ENCODE measurements at regions not wholly inside any gene's neighbourhood (a gene's known extent, or its start where the extent isn't known, plus 50 kb on each side); places are given as distances from the start of the nearest gene placed in this dataset.

DNA sequence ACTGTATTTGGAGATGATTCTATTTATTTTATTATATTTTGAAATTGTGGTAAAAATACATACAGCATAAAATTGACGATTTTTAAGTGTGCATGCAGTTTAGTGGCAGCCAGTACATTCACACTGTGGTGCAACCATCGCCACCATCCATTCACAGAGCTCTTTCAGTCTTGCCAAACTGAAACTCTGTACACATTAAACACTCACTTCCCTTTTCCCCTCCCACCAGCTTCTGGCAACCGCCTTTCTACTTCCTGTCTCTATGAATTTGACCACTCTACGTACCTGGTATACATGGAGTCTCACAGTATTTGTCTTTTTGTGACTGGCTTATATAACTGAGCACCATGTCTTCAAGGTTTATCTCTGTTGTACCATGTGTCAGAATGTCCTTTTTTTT lies 303.3 kb upstream of the ATP10A start:
- Histone ChIP-seq H3K4me1 (no peaks in the 10 kb centered on the region), H3K4me3 (no peak overlapping the region), H3K27me3 (ENCODE audit: low read depth) (peaks cover 21% of the 10 kb centered on the region), H3K27ac (replicated peaks) (no peak overlapping the region), H3K9me3 (replicated peaks) (no peaks in the 10 kb centered on the region), H3K36me3 (no peaks in the 10 kb centered on the region)
- DNase-seq, result no peak
- TF ChIP-seq CTCF (IDR thresholded peaks at IDR 0.05; ENCODE audit: borderline replicate concordance), result no peak
- intact Hi-C loops (cut with micrococcal nuclease), result no loop called here

DNA sequence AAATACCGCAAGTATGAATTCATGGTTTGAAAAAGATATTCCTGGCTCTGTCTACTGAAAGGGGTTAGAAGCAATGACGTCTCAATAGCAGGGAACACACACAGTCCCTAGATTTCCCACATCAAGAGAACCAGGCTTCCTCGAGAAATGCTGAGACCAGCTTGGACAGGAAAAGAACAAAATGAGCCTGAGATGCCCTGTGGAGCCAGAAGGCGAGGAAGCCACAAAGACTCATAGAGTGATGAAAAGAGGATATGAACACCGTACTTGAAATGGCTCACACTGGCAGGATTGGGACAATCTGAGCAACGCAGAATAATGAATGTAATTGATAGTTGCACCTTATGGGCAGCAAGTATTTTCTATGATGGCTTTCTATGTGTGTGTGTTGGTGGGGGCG lies 302.4 kb upstream of the ATP10A start:
- Histone ChIP-seq H3K36me3 (no peaks in the 10 kb centered on the region), H3K4me1 (no peaks in the 10 kb centered on the region), H3K27me3 (ENCODE audit: low read depth) (peaks cover 22% of the 10 kb centered on the region), H3K27ac (replicated peaks) (no peak overlapping the region), H3K9me3 (replicated peaks) (no peaks in the 10 kb centered on the region), H3K4me3 (no peak overlapping the region)
- DNase-seq, result no peak
- TF ChIP-seq CTCF (IDR thresholded peaks at IDR 0.05; ENCODE audit: borderline replicate concordance), result no peak
- intact Hi-C loops (cut with micrococcal nuclease), result no loop called here

GRCh38 chr15:26160343-26160742 lies 297.2 kb upstream of the ATP10A start:
- no peaks in the 10 kb centered on the region for H3K36me3 ChIP-seq
- peaks cover 5% of the 10 kb centered on the region for H3K4me1 ChIP-seq
- peaks cover 22% of the 10 kb centered on the region for H3K27me3 ChIP-seq (ENCODE audit: low read depth)
- no peaks in the 10 kb centered on the region for H3K9me3 ChIP-seq (replicated peaks)
- no peak overlapping the region for H3K4me3 ChIP-seq
- no peak overlapping the region for H3K27ac ChIP-seq (replicated peaks)
- DNase-seq, result no peak
- TF ChIP-seq CTCF (IDR thresholded peaks at IDR 0.05; ENCODE audit: borderline replicate concordance), result no peak
- intact Hi-C loops (cut with micrococcal nuclease), result no loop called here

GRCh38 chr15:26158176-26158575 lies 295.0 kb upstream of the ATP10A start:
- Histone ChIP-seq H3K27ac (replicated peaks) (no peak overlapping the region), H3K9me3 (replicated peaks) (peaks cover 15% of the 10 kb centered on the region), H3K4me1 (peaks cover 5% of the 10 kb centered on the region), H3K36me3 (no peaks in the 10 kb centered on the region), H3K4me3 (no peak overlapping the region), H3K27me3 (ENCODE audit: low read depth) (peaks cover 12% of the 10 kb centered on the region)
- intact Hi-C loops (cut with micrococcal nuclease), result no loop called here
- no peak for DNase-seq
- no peak for TF ChIP-seq CTCF (IDR thresholded peaks at IDR 0.05; ENCODE audit: borderline replicate concordance)

DNA sequence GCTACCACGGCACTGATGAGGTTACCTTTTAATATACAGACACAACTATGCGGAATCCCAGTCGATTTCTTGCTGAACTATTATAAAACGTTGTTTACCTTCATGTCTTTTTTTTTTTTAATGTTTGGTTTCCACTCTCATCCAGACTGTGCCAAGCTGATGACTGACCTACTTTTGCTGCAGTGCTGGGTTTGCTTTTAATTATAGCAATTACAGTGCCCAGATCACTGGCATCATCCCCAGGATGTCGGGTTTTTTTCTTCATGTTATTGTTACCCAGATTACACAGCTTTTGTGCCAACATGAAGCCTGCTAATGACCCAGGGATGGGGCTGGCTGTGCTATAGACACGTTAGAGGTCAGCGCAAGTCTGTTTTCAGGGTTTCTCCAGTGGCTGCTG lies 294.0 kb upstream of the ATP10A start:
- TF ChIP-seq CTCF (IDR thresholded peaks at IDR 0.05; ENCODE audit: borderline replicate concordance), result no peak
- no peak for DNase-seq
- Histone ChIP-seq H3K4me1 (peaks cover 5% of the 10 kb centered on the region), H3K4me3 (no peak overlapping the region), H3K27me3 (ENCODE audit: low read depth) (peaks cover 6% of the 10 kb centered on the region), H3K9me3 (replicated peaks) (peaks cover 19% of the 10 kb centered on the region), H3K27ac (replicated peaks) (no peak overlapping the region), H3K36me3 (no peaks in the 10 kb centered on the region)
- intact Hi-C loops (cut with micrococcal nuclease), result no loop called here

GRCh38 chr15:26156051-26156450 lies 292.9 kb upstream of the ATP10A start:
- Histone ChIP-seq H3K27me3 (ENCODE audit: low read depth) (no peaks in the 10 kb centered on the region), H3K4me3 (no peak overlapping the region), H3K36me3 (no peaks in the 10 kb centered on the region), H3K9me3 (replicated peaks) (peaks cover 19% of the 10 kb centered on the region), H3K4me1 (peaks cover 5% of the 10 kb centered on the region), H3K27ac (replicated peaks) (no peak overlapping the region)
- TF ChIP-seq CTCF (IDR thresholded peaks at IDR 0.05; ENCODE audit: borderline replicate concordance), result no peak
- intact Hi-C loops (cut with micrococcal nuclease), result no loop called here
- no peak for DNase-seq

All from left ventricle myocardium inferior (tissue), 1 donor.